ENCODE measurements at regions not wholly inside any gene's neighbourhood (a gene's known extent, or its start where the extent isn't known, plus 50 kb on each side); places are given as distances from the start of the nearest gene placed in this dataset.

GRCh38 chr4:57287687-57288604 lies 177.8 kb upstream of the IGFBP7 start:
- Histone ChIP-seq H3K27me3 (ENCODE audit: control insufficient read depth in 2 of 2, insufficient read depth in 2 of 2, low read length in 2 of 2) (no peaks in the 10 kb centered on the region), H3K4me1 (ENCODE audit: control insufficient read depth in 2 of 2, insufficient read depth in 2 of 2, low read length in 2 of 2) (no peaks in the 10 kb centered on the region), H3K9me3 (ENCODE audit: control insufficient read depth in 2 of 3, low read length in 3 of 3) (no peaks in the 10 kb centered on the region), H3K27ac (ENCODE audit: low read depth, low read length) (no peak overlapping the region), H3K36me3 (ENCODE audit: control insufficient read depth in 2 of 3, insufficient read depth in 3 of 3, low read length in 3 of 3) (no peaks in the 10 kb centered on the region), H3K4me3 (ENCODE audit: low read length) (no peak overlapping the region)
- ATAC-seq (no peak), DNase-seq (no peak)
- Mint-ChIP-seq H3K4me1 (no peaks in the 10 kb centered on the region), H3K27ac (no peak overlapping the region), H3K4me3 (no peak overlapping the region), H3K36me3 (no peaks in the 10 kb centered on the region), H3K27me3 (peaks cover 0 to 12% (median 2%) of the 10 kb centered on the region in 5 donors), H3K9me3 (peaks cover 0 to 3% (median 0%) of the 10 kb centered on the region in 11 donors)
- intact Hi-C loops (cut with micrococcal nuclease) = no loop called here
- POLR2A ChIA-PET = no interaction called here
- CTCF ChIA-PET = no interaction called here

GRCh38 chr4:57282933-57283310 lies 172.7 kb upstream of the IGFBP7 start:
- CTCF ChIA-PET = no interaction called here
- Histone ChIP-seq H3K4me1 (ENCODE audit: control insufficient read depth in 2 of 2, insufficient read depth in 2 of 2, low read length in 2 of 2) (no peaks in the 10 kb centered on the region), H3K9me3 (ENCODE audit: control insufficient read depth in 2 of 3, low read length in 3 of 3) (no peaks in the 10 kb centered on the region), H3K36me3 (ENCODE audit: control insufficient read depth in 2 of 3, insufficient read depth in 3 of 3, low read length in 3 of 3) (no peaks in the 10 kb centered on the region), H3K27me3 (ENCODE audit: control insufficient read depth in 2 of 2, insufficient read depth in 2 of 2, low read length in 2 of 2) (no peaks in the 10 kb centered on the region), H3K27ac (ENCODE audit: low read depth, low read length) (no peak overlapping the region), H3K4me3 (ENCODE audit: low read length) (no peak overlapping the region)
- Mint-ChIP-seq H3K27me3 (peaks cover 0 to 16% (median 5%) of the 10 kb centered on the region in 5 donors), H3K27ac (no peak overlapping the region), H3K36me3 (no peaks in the 10 kb centered on the region), H3K4me1 (no peaks in the 10 kb centered on the region), H3K4me3 (no peak overlapping the region), H3K9me3 (peaks cover 0 to 2% (median 0%) of the 10 kb centered on the region in 11 donors)
- intact Hi-C loops (cut with micrococcal nuclease) = no loop called here
- DNase-seq = no peak
- no peak for ATAC-seq
- POLR2A ChIA-PET = no interaction called here

- ATAC-seq (no peak), DNase-seq (no peak)
- Mint-ChIP-seq H3K9me3 (peaks cover 0 to 2% (median 0%) of the 10 kb centered on the region in 11 donors), H3K27me3 (peaks cover 0 to 12% (median 5%) of the 10 kb centered on the region in 5 donors), H3K27ac (no peak overlapping the region), H3K4me3 (no peak overlapping the region), H3K4me1 (no peaks in the 10 kb centered on the region), H3K36me3 (no peaks in the 10 kb centered on the region)
- Histone ChIP-seq H3K27ac (ENCODE audit: low read depth, low read length) (no peak overlapping the region), H3K9me3 (ENCODE audit: control insufficient read depth in 2 of 3, low read length in 3 of 3) (no peaks in the 10 kb centered on the region), H3K36me3 (ENCODE audit: control insufficient read depth in 2 of 3, insufficient read depth in 3 of 3, low read length in 3 of 3) (no peaks in the 10 kb centered on the region), H3K27me3 (ENCODE audit: control insufficient read depth in 2 of 2, insufficient read depth in 2 of 2, low read length in 2 of 2) (no peaks in the 10 kb centered on the region), H3K4me3 (ENCODE audit: low read length) (no peak overlapping the region), H3K4me1 (ENCODE audit: control insufficient read depth in 2 of 2, insufficient read depth in 2 of 2, low read length in 2 of 2) (no peaks in the 10 kb centered on the region)
- ChIA-PET CTCF (no interaction called here), POLR2A (no interaction called here)
- intact Hi-C loops (cut with micrococcal nuclease) = no loop called here
Observed at GRCh38 chr4:57280481-57280880, 170.3 kb upstream of the IGFBP7 start.

GRCh38 chr4:57278780-57279179 lies 168.6 kb upstream of the IGFBP7 start:
- Histone ChIP-seq H3K27ac (ENCODE audit: low read depth, low read length) (no peak overlapping the region), H3K4me3 (ENCODE audit: low read length) (no peak overlapping the region), H3K27me3 (ENCODE audit: control insufficient read depth in 2 of 2, insufficient read depth in 2 of 2, low read length in 2 of 2) (no peaks in the 10 kb centered on the region), H3K36me3 (ENCODE audit: control insufficient read depth in 2 of 3, insufficient read depth in 3 of 3, low read length in 3 of 3) (no peaks in the 10 kb centered on the region), H3K9me3 (ENCODE audit: control insufficient read depth in 2 of 3, low read length in 3 of 3) (no peaks in the 10 kb centered on the region), H3K4me1 (ENCODE audit: control insufficient read depth in 2 of 2, insufficient read depth in 2 of 2, low read length in 2 of 2) (no peaks in the 10 kb centered on the region)
- Mint-ChIP-seq H3K9me3 (peaks cover 0 to 2% (median 0%) of the 10 kb centered on the region in 11 donors), H3K27ac (no peak overlapping the region), H3K4me3 (no peak overlapping the region), H3K36me3 (no peaks in the 10 kb centered on the region), H3K27me3 (peaks cover 0 to 10% (median 6%) of the 10 kb centered on the region in 5 donors), H3K4me1 (no peaks in the 10 kb centered on the region)
- ChIA-PET CTCF (no interaction called here), POLR2A (no interaction called here)
- intact Hi-C loops (cut with micrococcal nuclease) = no loop called here
- DNase-seq = no peak
- no peak for ATAC-seq

GRCh38 chr4:57274082-57274481 lies 163.9 kb upstream of the IGFBP7 start:
- ChIA-PET CTCF (no interaction called here), POLR2A (no interaction called here)
- no peak overlapping the region for H3K27ac ChIP-seq (ENCODE audit: low read depth, low read length)
- no peaks in the 10 kb centered on the region for H3K9me3 ChIP-seq (ENCODE audit: control insufficient read depth in 2 of 3, low read length in 3 of 3)
- ATAC-seq (no peak), DNase-seq (no peak)
- H3K36me3 ChIP-seq (ENCODE audit: control insufficient read depth in 2 of 3, insufficient read depth in 3 of 3, low read length in 3 of 3) = no peaks in the 10 kb centered on the region
- no peak overlapping the region for H3K27ac Mint-ChIP-seq
- H3K9me3 Mint-ChIP-seq = peaks cover 0 to 6% (median 0%) of the 10 kb centered on the region in 11 donors
- H3K4me1 ChIP-seq (ENCODE audit: control insufficient read depth in 2 of 2, insufficient read depth in 2 of 2, low read length in 2 of 2) = no peaks in the 10 kb centered on the region
- no peaks in the 10 kb centered on the region for H3K4me1 Mint-ChIP-seq
- H3K4me3 ChIP-seq (ENCODE audit: low read length) = no peak overlapping the region
- H3K4me3 Mint-ChIP-seq = no peak overlapping the region
- no peaks in the 10 kb centered on the region for H3K36me3 Mint-ChIP-seq
- peaks cover 0 to 5% (median 0%) of the 10 kb centered on the region in 5 donors for H3K27me3 Mint-ChIP-seq
- peaks cover 0 to 3% of the 10 kb centered on the region in 2 donors for H3K27me3 ChIP-seq (ENCODE audit: control insufficient read depth in 2 of 2, insufficient read depth in 2 of 2, low read length in 2 of 2)
- intact Hi-C loops (cut with micrococcal nuclease) = no loop called here

GRCh38 chr4:57270346-57270745 lies 160.2 kb upstream of the IGFBP7 start:
- DNase-seq = no peak
- no peak for ATAC-seq
- ChIA-PET CTCF (no interaction called here), POLR2A (no interaction called here)
- Mint-ChIP-seq H3K27me3 (peaks cover 0 to 10% (median 3%) of the 10 kb centered on the region in 5 donors), H3K27ac (no peak overlapping the region), H3K9me3 (peaks cover 0 to 10% (median 1%) of the 10 kb centered on the region in 11 donors), H3K4me1 (no peaks in the 10 kb centered on the region), H3K4me3 (no peak overlapping the region), H3K36me3 (no peaks in the 10 kb centered on the region)
- intact Hi-C loops (cut with micrococcal nuclease) = no loop called here
- Histone ChIP-seq H3K4me1 (ENCODE audit: control insufficient read depth in 2 of 2, insufficient read depth in 2 of 2, low read length in 2 of 2) (no peaks in the 10 kb centered on the region), H3K4me3 (ENCODE audit: low read length) (no peak overlapping the region), H3K36me3 (ENCODE audit: control insufficient read depth in 2 of 3, insufficient read depth in 3 of 3, low read length in 3 of 3) (no peaks in the 10 kb centered on the region), H3K27me3 (ENCODE audit: control insufficient read depth in 2 of 2, insufficient read depth in 2 of 2, low read length in 2 of 2) (peaks cover 0 to 3% of the 10 kb centered on the region in 2 donors), H3K27ac (ENCODE audit: low read depth, low read length) (no peak overlapping the region), H3K9me3 (ENCODE audit: control insufficient read depth in 2 of 3, low read length in 3 of 3) (no peaks in the 10 kb centered on the region)

Data from naive thymus-derived CD4-positive, alpha-beta T cell (primary cell).